Skeletal muscle tissue (tissue), 3 donors: ENCODE measurements at regions not wholly inside any gene's neighbourhood (a gene's known extent, or its start where the extent isn't known, plus 50 kb on each side); places are given as distances from the start of the nearest gene placed in this dataset.

Source experiments
- H3K27ac ChIP-seq: one replicate; pipeline ENCODE4 v1.7.0; 2013; ENCODE audit warnings: mild to moderate bottlenecking, low read depth, low read length, inconsistent platforms
- H3K27me3 ChIP-seq, 3 donors: one replicate each; pipeline ENCODE4 v1.7.0; 2013; ENCODE audit warnings: low read length in 3 of 3; ENCODE audit not compliant: control insufficient read depth in 3 of 3, insufficient read depth in 3 of 3
- H3K36me3 ChIP-seq, 3 donors: one replicate each; pipeline ENCODE4 v1.7.0; 2013; ENCODE audit warnings: low read length in 3 of 3; ENCODE audit not compliant: control insufficient read depth in 3 of 3, insufficient read depth in 3 of 3
- H3K4me1 ChIP-seq, 3 donors: one replicate each; pipeline ENCODE4 v1.7.0; 2013; ENCODE audit warnings: low read length in 3 of 3, mild to moderate bottlenecking in 3 of 3; ENCODE audit not compliant: control insufficient read depth in 3 of 3, insufficient read depth in 3 of 3
- H3K4me3 ChIP-seq, 3 donors: one replicate each; pipeline ENCODE4 v1.7.0; 2013; ENCODE audit warnings: low read length in 3 of 3
- H3K9ac ChIP-seq, 3 donors: one replicate each; pipeline ENCODE4 v1.7.0; 2013; ENCODE audit warnings: low read length in 3 of 3, mild to moderate bottlenecking in 3 of 3, moderate library complexity in 2 of 3, low read depth in 1 of 3
- H3K9me3 ChIP-seq, 3 donors: one replicate each; pipeline ENCODE4 v1.7.0; 2013; ENCODE audit warnings: low read length in 3 of 3; ENCODE audit not compliant: control insufficient read depth in 3 of 3
- donor health status: Osteomylitis.

- H3K9ac ChIP-seq, result no peak overlapping the region
- H3K4me3 ChIP-seq, result no peak overlapping the region
- H3K4me1 ChIP-seq, result no peaks in the 10 kb centered on the region
- H3K27ac ChIP-seq, result no peak overlapping the region
- H3K27me3 ChIP-seq, result no peaks in the 10 kb centered on the region
- no peaks in the 10 kb centered on the region for H3K36me3 ChIP-seq
- H3K9me3 ChIP-seq, result no peaks in the 10 kb centered on the region
Measured at GRCh38 chr7:19269301-19269700, 124.1 kb upstream of the FERD3L start.

- Histone ChIP-seq H3K27me3 (no peaks in the 10 kb centered on the region), H3K4me1 (no peaks in the 10 kb centered on the region), H3K4me3 (no peak overlapping the region), H3K9me3 (no peaks in the 10 kb centered on the region), H3K9ac (no peak overlapping the region), H3K27ac (no peak overlapping the region), H3K36me3 (no peaks in the 10 kb centered on the region)
Measured at GRCh38 chr7:19268737-19269136, 123.5 kb upstream of the FERD3L start.

- no peaks in the 10 kb centered on the region for H3K36me3 ChIP-seq
- H3K9ac ChIP-seq, result no peak overlapping the region
- no peaks in the 10 kb centered on the region for H3K4me1 ChIP-seq
- no peaks in the 10 kb centered on the region for H3K27me3 ChIP-seq
- H3K4me3 ChIP-seq, result no peak overlapping the region
- no peaks in the 10 kb centered on the region for H3K9me3 ChIP-seq
- H3K27ac ChIP-seq, result no peak overlapping the region
Measured at GRCh38 chr7:19262826-19263225, 117.6 kb upstream of the FERD3L start.

- no peak overlapping the region for H3K9ac ChIP-seq
- no peaks in the 10 kb centered on the region for H3K4me1 ChIP-seq
Measured at GRCh38 chr7:19249281-19249680, 104.1 kb upstream of the FERD3L start.

GRCh38 chr7:19248681-19249080 is 103.5 kb upstream of the FERD3L start:
- no peaks in the 10 kb centered on the region for H3K4me1 ChIP-seq
- H3K27me3 ChIP-seq, result no peaks in the 10 kb centered on the region
- H3K9me3 ChIP-seq, result no peaks in the 10 kb centered on the region
- H3K9ac ChIP-seq, result no peak overlapping the region
- no peak overlapping the region for H3K27ac ChIP-seq
- H3K4me3 ChIP-seq, result no peak overlapping the region
- no peaks in the 10 kb centered on the region for H3K36me3 ChIP-seq

More at GRCh38 chr7:19249281-19249680, 104.1 kb upstream of the FERD3L start:
- H3K4me3 ChIP-seq, result no peak overlapping the region
- H3K27ac ChIP-seq, result no peak overlapping the region
- H3K9me3 ChIP-seq, result no peaks in the 10 kb centered on the region
- H3K36me3 ChIP-seq, result no peaks in the 10 kb centered on the region
- no peaks in the 10 kb centered on the region for H3K27me3 ChIP-seq

- Histone ChIP-seq H3K27ac (no peak overlapping the region), H3K4me3 (no peak overlapping the region), H3K9ac (no peak overlapping the region), H3K9me3 (no peaks in the 10 kb centered on the region), H3K36me3 (no peaks in the 10 kb centered on the region), H3K27me3 (no peaks in the 10 kb centered on the region), H3K4me1 (no peaks in the 10 kb centered on the region)
Measured at GRCh38 chr7:19248115-19248514, 102.9 kb upstream of the FERD3L start.

- Histone ChIP-seq H3K27ac (no peak overlapping the region), H3K9me3 (no peaks in the 10 kb centered on the region), H3K9ac (no peak overlapping the region), H3K36me3 (no peaks in the 10 kb centered on the region), H3K27me3 (no peaks in the 10 kb centered on the region), H3K4me3 (no peak overlapping the region), H3K4me1 (no peaks in the 10 kb centered on the region)
Measured at GRCh38 chr7:19247017-19247416, 101.8 kb upstream of the FERD3L start.

- H3K9me3 ChIP-seq, result peaks cover 0 to 3% (median 0%) of the 10 kb centered on the region in 3 donors
- H3K4me3 ChIP-seq, result no peak overlapping the region
- no peaks in the 10 kb centered on the region for H3K27me3 ChIP-seq
- no peaks in the 10 kb centered on the region for H3K36me3 ChIP-seq
- H3K27ac ChIP-seq, result no peak overlapping the region
- H3K4me1 ChIP-seq, result no peaks in the 10 kb centered on the region
- H3K9ac ChIP-seq, result no peak overlapping the region
Measured at GRCh38 chr7:19242246-19242645, 97.0 kb upstream of the FERD3L start.

GRCh38 chr7:19239951-19240350 is 94.7 kb upstream of the FERD3L start:
- no peaks in the 10 kb centered on the region for H3K4me1 ChIP-seq
- no peak overlapping the region for H3K9ac ChIP-seq
- peaks cover 0 to 3% (median 0%) of the 10 kb centered on the region in 3 donors for H3K9me3 ChIP-seq
- H3K36me3 ChIP-seq, result no peaks in the 10 kb centered on the region
- no peak overlapping the region for H3K27ac ChIP-seq
- H3K27me3 ChIP-seq, result no peaks in the 10 kb centered on the region
- H3K4me3 ChIP-seq, result no peak overlapping the region

GRCh38 chr7:19235680-19236079 is 90.5 kb upstream of the FERD3L start:
- Histone ChIP-seq H3K9ac (no peak overlapping the region), H3K36me3 (no peaks in the 10 kb centered on the region), H3K27ac (no peak overlapping the region), H3K27me3 (no peaks in the 10 kb centered on the region), H3K4me3 (no peak overlapping the region), H3K4me1 (no peaks in the 10 kb centered on the region), H3K9me3 (no peaks in the 10 kb centered on the region)

GRCh38 chr7:19224951-19225350 is 79.7 kb upstream of the FERD3L start:
- no peaks in the 10 kb centered on the region for H3K9me3 ChIP-seq
- no peaks in the 10 kb centered on the region for H3K4me1 ChIP-seq
- no peak overlapping the region for H3K4me3 ChIP-seq
- H3K27me3 ChIP-seq, result no peaks in the 10 kb centered on the region
- H3K9ac ChIP-seq, result no peak overlapping the region
- H3K27ac ChIP-seq, result no peak overlapping the region
- H3K36me3 ChIP-seq, result no peaks in the 10 kb centered on the region
